ENCODE measurements at regions not wholly inside any gene's neighbourhood (a gene's known extent, or its start where the extent isn't known, plus 50 kb on each side); places are given as distances from the start of the nearest gene placed in this dataset.

GRCh38 chr12:116395396-116395795 lies 117.9 kb upstream of the MED13L start (continued):
- TF ChIP-seq ARHGAP35 (CRISPR knock-in tag; IDR thresholded peaks at IDR 0.05; ENCODE audit: borderline replicate concordance) (no peak), ZNF570 (CRISPR knock-in tag; IDR thresholded peaks at IDR 0.05; ENCODE audit: borderline replicate concordance) (no peak)

- Histone ChIP-seq H3K4me2 (ENCODE audit: low read depth, low read length) (no peak overlapping the region), H3K9me3 (ENCODE audit: low read length) (no peaks in the 10 kb centered on the region), H3K4me1 (ENCODE audit: insufficient read depth, low read length) (peaks cover under 1% of the 10 kb centered on the region; the same call in 1 of the 2 replicates), H4K20me1 (ENCODE audit: insufficient read depth, low read length) (no peaks in the 10 kb centered on the region), H2AFZ (ENCODE audit: low read length) (no peak overlapping the region), H3K4me3 (replicated peaks in 1 of 3; ENCODE audit: insufficient read depth in 1 of 3, low read depth in 2 of 3, low read length in 3 of 3) (no peak overlapping the region), H3K9ac (ENCODE audit: insufficient read depth, low read depth, low read length) (no peak overlapping the region), H3K36me3 (replicated peaks in 1 of 2; ENCODE audit: control insufficient read depth in 1 of 2, insufficient read depth in 2 of 2, low read length in 2 of 2) (no peaks in the 10 kb centered on the region), H3K27ac (ENCODE audit: extremely low read length, insufficient read depth, low read length) (no peak overlapping the region), H3K27me3 (ENCODE audit: control insufficient read depth in 1 of 2, insufficient read depth in 2 of 2, low read length in 2 of 2) (peaks cover 0 to 4% of the 10 kb centered on the region in 2 experiments; a peak in 1 of 5 replicates), H3K79me2 (ENCODE audit: insufficient read depth, low read length) (no peaks in the 10 kb centered on the region)
- TF ChIP-seq ZNF235 (CRISPR knock-in tag; IDR thresholded peaks at IDR 0.05; ENCODE audit: borderline replicate concordance): no peak
- no peak for TF ChIP-seq SRSF4 (IDR thresholded peaks at IDR 0.05; ENCODE audit: low read depth, low read length, poor library complexity, severe bottlenecking)
- ChIA-PET CTCF (ENCODE audit: low intra/inter-chr PET ratio, low total read pairs) (no interaction called here), POLR2A (no interaction called here)
- ATAC-seq (no peak), FAIRE-seq (no peak), DNase-seq (ENCODE audit: low spot score) (no peak)
- BruUV-seq (replicated peaks): no TSS peak
- intact Hi-C loops (cut with micrococcal nuclease; ENCODE audit: unreplicated experiment) (no loop called here), in situ Hi-C loops (cut with HindIII; ENCODE audit: extremely low pct_ligation_motif_present, low pct_unique_long_range_greater_than_20kb) (no loop called here)
- WGBS (ENCODE audit: low lambda C conversion rate): 25% methylated on average over 3 of the region's 3 CpGs
Measured at GRCh38 chr12:116397148-116397547, 119.7 kb upstream of the MED13L start.

- Histone ChIP-seq H3K4me3 (replicated peaks in 1 of 3; ENCODE audit: insufficient read depth in 1 of 3, low read depth in 2 of 3, low read length in 3 of 3) (no peak overlapping the region), H3K36me3 (replicated peaks in 1 of 2; ENCODE audit: control insufficient read depth in 1 of 2, insufficient read depth in 2 of 2, low read length in 2 of 2) (no peaks in the 10 kb centered on the region), H3K9me3 (ENCODE audit: low read length) (no peaks in the 10 kb centered on the region), H3K27me3 (ENCODE audit: control insufficient read depth in 1 of 2, insufficient read depth in 2 of 2, low read length in 2 of 2) (peaks cover 0 to 7% of the 10 kb centered on the region in 2 experiments; a peak in 1 of 5 replicates), H2AFZ (ENCODE audit: low read length) (no peak overlapping the region), H4K20me1 (ENCODE audit: insufficient read depth, low read length) (no peaks in the 10 kb centered on the region), H3K4me2 (ENCODE audit: low read depth, low read length) (no peak overlapping the region), H3K27ac (ENCODE audit: extremely low read length, insufficient read depth, low read length) (no peak overlapping the region), H3K79me2 (ENCODE audit: insufficient read depth, low read length) (no peaks in the 10 kb centered on the region), H3K9ac (ENCODE audit: insufficient read depth, low read depth, low read length) (no peak overlapping the region), H3K4me1 (ENCODE audit: insufficient read depth, low read length) (no peaks in the 10 kb centered on the region)
- ChIA-PET CTCF (ENCODE audit: low intra/inter-chr PET ratio, low total read pairs) (no interaction called here), POLR2A (no interaction called here)
- no peak for DNase-seq (ENCODE audit: low spot score)
- in situ Hi-C loops (cut with HindIII; ENCODE audit: extremely low pct_ligation_motif_present, low pct_unique_long_range_greater_than_20kb) (no loop called here), intact Hi-C loops (cut with micrococcal nuclease; ENCODE audit: unreplicated experiment) (no loop called here)
- BruUV-seq (replicated peaks): no TSS peak
- FAIRE-seq: no peak
- TF ChIP-seq ZNF761 (CRISPR knock-in tag; conservative IDR thresholded peaks at IDR 0.05): no peak
- ATAC-seq: no peak
Measured at GRCh38 chr12:116398193-116398592, 120.7 kb upstream of the MED13L start.
